NCI-H2107 treated with DMSO at 0.1 percent for 48 hours (cell line): ENCODE measurements at regions not wholly inside any gene's neighbourhood (a gene's known extent, or its start where the extent isn't known, plus 50 kb on each side); places are given as distances from the start of the nearest gene placed in this dataset.

Source experiments
- DNase-seq: peaks from one replicate; lab custom pipeline; 2025; ENCODE audit not compliant: unreplicated experiment; lab: John Stamatoyannopoulos, UW

DNA sequence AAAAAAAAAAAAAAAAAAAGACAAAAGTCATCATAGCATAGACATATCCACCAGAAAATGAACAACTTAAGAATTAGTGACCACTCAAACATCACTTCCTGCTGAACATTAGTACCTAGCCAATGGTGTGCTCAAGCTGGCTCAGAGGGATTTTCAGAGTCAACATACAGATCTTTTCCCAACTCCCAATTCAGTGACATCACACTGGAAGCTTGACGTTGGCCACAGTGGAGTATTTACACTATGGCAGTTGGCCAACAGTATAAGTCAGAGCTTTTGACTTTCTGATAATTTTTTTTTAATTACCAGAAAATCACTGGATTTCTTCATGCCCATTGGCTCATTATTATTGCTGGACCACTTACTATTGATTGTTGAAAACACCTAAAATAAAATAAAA lies 383.5 kb downstream of the ARHGEF28 start:
- no peak for DNase-seq

DNA sequence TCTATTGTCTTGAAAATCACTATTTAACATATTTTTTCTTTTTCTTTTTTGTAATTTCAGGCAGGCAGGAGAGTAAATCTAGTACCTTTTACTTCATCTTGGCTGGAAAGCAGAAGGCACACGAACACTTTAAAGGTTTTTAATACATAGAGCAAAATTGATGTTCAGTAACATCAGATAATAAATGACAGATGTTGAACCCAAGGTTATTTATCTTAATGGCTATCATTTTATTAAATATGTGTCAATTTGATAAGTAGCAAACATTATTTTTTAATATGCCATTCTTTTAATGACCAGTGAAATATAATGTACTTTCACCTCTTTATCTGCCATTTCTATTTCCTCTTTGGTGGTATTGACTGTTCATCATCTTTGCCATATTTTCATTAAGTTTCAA lies 381.2 kb downstream of the ARHGEF28 start:
- DNase-seq: no peak

DNA sequence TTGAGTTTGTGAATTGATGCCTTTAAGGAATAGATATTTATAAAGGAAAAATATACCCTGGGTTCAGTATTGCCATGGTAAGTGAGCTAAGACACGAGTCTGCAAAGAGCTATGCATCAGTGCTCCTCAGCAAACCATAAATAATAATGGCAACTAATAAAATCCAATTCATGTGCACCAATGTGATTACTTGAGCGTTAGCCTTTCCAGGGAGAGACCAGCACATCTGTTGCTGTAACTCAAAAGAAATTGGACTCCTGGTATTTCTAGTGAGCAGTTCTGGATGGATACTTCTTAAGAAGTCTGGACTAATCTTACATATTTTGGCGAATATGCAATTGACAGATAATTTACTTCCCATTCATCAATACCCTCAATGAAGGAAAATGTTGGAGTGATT lies 373.3 kb downstream of the ARHGEF28 start:
- no peak for DNase-seq

DNA sequence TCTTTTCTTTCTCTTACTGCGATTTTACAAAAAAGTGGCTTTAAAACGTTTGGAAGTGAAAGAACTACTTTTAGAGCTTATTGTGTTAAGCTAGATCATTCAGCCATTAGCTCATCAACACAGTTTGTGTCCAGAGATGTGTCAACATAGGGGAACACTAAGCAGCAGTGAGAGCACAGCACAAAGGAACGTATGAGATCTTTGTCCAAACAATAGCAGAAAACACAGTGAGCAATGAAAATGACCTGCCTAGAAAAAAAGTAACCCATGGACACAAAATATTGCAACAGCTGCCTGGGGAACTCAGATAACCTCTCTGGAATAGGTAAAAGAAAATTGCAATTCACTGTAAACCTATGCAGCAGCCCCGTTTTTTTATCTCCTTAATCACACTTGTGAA lies 372.5 kb downstream of the ARHGEF28 start:
- DNase-seq: no peak

DNA sequence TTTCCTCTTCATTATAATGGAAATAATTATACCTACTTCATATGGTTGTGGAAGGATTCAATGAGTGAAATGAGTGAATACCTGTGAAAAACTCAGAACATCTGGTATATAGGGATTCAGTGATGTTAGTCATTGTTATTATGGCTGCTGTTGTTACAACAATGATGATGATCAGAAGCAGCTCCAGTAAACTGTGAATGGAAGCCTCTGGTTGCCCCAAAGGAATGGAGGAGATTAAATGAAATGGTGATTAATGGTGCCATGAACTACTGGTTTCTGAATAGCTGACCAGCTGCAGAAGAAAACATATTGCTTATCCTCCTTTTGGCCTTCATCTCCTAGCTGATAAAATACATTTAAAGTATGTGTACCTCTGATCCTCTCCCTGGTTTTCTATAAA lies 372.0 kb downstream of the ARHGEF28 start:
- no peak for DNase-seq

DNA sequence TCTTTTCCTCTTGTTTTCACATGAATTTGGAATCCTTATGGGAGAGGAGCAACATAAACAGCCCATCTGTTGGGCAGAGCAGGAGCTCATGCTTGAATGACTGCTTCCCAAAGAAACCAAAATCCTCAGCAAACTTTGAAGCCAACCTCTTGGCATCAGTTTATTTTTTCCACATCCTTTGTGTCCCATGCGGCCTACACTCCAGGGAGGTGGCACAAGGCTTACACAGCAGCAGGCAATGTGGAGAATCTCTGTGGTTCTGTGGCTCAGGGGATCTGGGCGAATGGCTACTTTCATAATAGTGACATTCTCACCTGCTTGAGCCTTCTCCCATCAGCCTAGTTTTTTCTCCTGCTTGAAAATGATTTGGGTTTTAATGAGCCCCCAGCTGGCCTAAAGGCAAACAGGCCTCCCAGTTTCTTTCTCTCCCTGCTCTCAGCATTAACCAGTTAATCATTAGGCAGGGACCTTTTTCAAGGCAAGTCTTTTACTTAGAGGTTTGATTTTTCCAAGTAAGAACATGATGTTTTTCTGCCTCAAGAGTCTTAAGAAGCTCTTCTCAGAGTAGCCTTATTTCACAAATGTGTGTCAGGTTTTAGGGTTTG lies 370.3 kb downstream of the ARHGEF28 start:
- no peak for DNase-seq

DNA sequence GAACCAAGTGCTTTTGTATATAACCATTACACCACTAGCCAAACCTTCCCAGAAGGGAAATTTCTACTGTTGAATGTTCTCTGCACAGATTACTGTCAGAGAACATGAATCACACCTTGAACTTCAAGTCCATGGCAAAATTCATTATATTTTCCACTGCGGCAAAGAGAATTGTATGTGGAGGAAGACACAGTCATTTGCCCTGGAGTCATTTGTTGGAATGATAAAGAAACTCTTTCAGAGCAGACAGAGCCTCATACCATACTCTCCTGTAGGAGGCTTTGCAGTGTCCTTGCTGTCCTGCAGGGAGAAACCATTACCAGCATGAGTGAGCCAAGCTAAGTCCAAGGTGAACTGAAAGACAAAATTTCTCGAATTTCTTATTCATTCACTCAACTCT lies 369.0 kb downstream of the ARHGEF28 start:
- DNase-seq: no peak
